GM21447 (cell line): ENCODE measurements at regions not wholly inside any gene's neighbourhood (a gene's known extent, or its start where the extent isn't known, plus 50 kb on each side); places are given as distances from the start of the nearest gene placed in this dataset.

ENCODE experiments used
- ATAC-seq: cut with Tn5 transposase; IDR thresholded peaks from one replicate; pipeline ENCODE4 v1.9.1; 2021; ENCODE audit not compliant: unreplicated experiment

- ATAC-seq, result no peak
Observed at GRCh38 chr5:6910950-6911349, 197.7 kb downstream of the TENT4A start.

DNA sequence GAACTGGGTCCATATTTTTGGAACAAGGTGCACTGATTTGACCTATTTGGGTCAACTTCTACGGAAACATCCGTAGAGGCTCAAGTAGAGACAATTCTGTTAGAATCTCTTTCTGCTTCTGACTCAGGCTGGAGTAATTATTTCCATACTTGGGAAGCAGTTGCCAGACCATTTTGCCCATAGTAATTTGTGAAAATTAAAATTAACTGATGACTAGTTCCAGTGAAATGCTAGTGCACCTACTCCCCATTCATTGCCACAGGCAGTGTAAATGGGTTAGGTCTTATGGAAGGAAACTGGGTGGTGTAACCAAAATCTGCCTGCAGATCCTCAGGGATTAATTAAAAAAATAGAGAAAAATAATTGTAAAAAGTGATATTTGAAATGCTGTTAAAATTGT lies 201.1 kb downstream of the TENT4A start:
- ATAC-seq, result no peak

- no peak for ATAC-seq
Observed at GRCh38 chr5:6915574-6915973, 202.3 kb downstream of the TENT4A start.

GRCh38 chr5:6918255-6918654 lies 205.0 kb downstream of the TENT4A start:
- no peak for ATAC-seq

GRCh38 chr5:6920628-6921256 lies 207.5 kb downstream of the TENT4A start:
- no peak for ATAC-seq

DNA sequence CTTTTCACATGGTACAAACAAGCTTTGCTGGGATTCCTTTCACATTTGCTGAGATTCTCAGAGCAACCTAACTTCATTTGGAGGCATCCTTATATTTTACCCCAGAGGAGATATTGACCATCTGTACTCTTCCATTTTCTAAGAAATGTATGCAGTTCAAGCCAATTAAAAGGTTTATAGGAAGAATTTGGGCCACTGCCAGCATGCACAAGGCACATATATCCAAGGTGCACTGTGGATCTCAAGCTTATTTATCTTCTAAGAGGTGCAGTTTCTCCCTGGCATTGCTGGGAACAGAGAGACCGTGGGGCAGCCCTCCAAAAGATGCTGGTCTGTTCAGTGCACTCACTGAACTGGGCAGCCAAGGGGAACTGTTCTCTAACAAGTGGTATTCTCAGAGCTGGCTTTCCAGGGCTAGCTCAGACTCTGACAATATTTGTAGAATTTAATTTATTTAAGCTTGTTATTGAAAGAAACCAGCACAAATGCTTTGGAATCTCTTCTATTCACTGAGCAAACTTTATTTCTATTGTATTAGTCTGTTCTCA lies 213.3 kb downstream of the TENT4A start:
- ATAC-seq, result no peak

DNA sequence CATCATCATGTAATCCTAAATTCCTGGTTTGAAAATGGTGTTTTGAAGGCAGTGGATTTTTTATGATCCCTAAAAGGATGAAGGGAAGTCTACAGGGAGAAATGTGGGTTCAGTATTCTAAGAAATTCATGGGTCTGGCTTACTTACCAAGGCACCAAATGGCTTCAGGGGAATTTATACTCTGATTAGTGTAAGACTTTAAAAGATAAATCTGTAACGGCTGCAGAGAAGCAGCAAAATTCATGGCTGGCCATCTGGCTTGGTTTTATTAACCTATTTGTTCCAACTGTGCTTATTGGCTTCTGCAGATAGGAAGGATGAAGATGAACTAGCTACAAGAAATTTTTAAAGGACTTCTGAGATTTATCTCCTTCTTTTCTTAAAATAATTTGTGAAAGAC lies 222.8 kb downstream of the TENT4A start:
- ATAC-seq, result no peak

GRCh38 chr5:6937677-6938076 lies 224.4 kb downstream of the TENT4A start:
- ATAC-seq, result no peak

DNA sequence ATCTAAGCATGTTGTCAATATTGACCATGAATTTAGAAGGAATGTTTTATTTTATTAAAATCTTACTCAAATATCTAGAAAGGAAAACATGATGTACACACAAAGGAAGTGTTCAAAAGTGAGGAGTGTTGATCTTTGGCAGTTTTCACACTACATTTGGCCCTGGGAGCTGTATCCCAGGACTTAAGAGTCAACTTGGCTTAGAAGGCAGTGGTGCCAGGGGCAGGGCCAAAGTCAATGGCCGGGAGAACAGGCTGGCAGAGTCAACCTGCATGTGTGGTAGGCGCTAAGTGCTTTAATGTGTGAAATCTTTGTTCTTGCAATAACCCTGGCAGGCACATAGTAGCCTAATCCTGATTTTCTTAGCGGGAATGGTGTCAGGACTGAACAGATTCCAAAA lies 228.4 kb downstream of the TENT4A start:
- no peak for ATAC-seq

- ATAC-seq, result no peak
Observed at GRCh38 chr5:6943197-6944112, 230.2 kb downstream of the TENT4A start.

GRCh38 chr5:6948562-6948961 lies 235.3 kb downstream of the TENT4A start:
- no peak for ATAC-seq

DNA sequence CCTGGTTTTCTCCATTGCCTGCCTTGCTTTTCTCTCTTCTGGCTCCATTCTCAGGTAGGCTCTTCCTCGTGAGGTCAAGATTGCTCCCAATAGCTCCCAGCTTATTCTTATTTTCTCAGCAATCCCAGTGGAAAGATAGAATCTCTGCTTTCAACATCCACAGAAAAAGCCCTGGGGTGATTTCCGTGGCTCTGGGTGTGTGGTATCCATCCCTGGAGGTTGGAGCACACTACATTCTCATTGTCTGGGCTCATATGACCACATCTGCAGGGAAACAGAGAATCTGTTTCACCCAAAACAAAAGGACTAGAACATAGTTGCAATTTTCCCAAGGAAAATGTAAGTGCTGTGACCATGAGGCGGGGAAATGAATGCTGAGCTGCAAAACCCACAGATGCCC lies 236.0 kb downstream of the TENT4A start:
- no peak for ATAC-seq

- ATAC-seq, result no peak
Observed at GRCh38 chr5:6950250-6950649, 237.0 kb downstream of the TENT4A start.

DNA sequence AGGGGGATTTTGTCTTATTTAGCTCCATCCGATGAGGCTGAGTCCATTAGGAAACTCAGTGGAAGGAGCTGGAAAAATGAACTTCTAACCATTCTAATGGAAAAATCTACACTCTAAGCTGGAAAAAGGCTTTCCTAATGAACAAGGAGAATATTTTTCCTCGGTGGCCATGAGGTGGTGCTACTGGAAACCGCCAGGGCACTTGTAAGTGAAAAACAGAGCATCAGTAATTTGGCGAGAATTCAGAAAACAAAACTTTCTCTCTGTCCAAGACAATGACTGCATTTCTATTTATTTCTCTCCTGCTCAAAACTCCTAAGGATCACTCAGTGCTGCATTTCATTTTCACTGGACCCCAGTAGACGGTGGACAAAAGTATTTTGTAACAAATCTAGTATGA lies 237.6 kb downstream of the TENT4A start:
- no peak for ATAC-seq

DNA sequence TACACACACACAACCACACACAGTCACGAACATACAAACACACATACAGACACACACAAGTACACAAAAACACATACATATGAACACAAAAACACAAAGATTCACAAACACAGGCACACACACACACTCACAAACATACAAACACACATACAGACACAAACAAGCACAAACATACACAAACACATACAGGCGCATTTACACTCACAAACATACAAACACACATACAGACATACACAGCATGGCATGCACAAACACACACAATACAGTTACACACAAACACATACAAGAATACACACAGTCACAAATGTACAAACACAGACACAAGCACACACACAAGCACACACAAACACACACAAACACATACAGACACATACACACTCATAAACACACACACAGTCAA lies 247.9 kb downstream of the TENT4A start:
- ATAC-seq, result no peak

DNA sequence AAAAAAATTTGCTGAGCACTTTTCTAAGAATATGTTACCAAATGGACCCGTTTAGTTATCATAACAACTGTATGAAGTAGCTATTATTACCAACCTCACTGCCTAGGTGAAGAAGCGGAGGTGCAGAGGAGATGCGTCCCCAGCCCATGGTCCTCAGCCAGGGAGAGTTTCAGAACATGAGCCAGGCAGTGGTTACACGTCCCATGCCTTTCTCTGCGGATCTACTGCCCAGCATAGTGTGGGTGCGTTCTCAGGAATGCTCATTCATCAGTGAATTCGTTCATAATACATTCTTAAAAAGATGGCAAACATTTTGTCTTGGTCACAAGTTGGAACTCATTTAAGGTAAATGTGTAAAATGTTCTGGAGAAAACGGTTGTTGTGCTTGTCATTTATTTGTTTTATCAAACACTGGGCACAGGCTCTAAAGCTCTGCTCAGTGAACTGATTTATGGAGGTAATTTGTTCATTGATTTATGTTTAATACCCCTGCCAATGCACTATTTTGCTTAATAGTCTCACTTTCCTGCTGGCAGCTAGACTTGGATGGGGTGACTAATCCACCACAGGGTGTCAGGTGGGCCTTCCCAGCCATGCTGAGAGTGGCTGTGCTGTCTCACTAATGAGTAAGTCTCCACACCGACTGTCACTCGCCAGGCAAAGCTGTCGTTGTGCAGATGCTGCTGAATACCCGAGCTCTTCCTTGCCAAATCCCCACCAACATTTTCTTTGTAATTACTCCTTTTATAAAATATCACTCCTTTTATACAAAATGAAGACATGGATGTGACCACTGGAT lies 248.8 kb downstream of the TENT4A start:
- no peak for ATAC-seq

GRCh38 chr5:6976971-6977370 lies 263.7 kb downstream of the TENT4A start:
- no peak for ATAC-seq

GRCh38 chr5:6979061-6979460 lies 265.8 kb downstream of the TENT4A start:
- no peak for ATAC-seq

DNA sequence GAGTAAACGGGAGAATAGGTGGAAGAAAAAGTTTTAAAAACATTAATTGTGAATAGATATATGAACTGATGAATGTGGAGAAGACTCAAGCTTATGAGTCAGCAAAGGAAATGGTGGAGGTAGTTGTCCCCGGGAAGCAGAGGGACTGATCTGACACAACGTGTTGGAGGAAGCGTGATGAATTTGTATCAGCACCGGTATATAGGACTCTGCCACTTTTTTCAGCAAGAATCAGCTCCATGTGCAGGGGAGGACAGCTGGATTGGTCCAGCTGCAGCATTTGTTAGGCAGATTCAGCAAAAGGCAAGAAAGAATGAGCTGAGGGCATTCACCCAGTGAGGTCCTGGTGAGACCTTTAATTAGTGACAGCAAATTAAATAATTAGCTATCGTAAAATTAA lies 276.0 kb downstream of the TENT4A start:
- ATAC-seq, result no peak

- no peak for ATAC-seq
Observed at GRCh38 chr5:6994097-6994496, 280.9 kb downstream of the TENT4A start.

DNA sequence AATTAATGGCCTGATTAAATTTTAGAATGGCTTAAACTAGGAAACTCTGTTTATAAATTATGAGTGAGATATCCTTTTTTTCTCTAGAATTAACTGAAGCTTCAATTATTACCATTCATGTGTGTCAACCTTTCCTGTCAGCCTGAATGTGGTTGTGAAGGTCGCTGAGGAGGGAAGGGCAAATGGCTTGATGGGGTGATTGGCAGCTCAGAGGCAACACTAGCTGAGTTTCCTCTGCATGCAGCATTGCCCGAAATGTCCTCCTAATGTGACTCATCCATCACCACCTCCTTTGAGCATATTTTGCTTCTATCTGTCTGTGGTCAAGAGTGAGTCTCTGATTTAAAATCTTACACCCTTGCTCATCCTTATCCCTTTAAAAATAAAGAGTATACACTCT lies 281.9 kb downstream of the TENT4A start:
- no peak for ATAC-seq
